GM12878 (cell line): ENCODE measurements at regions not wholly inside any gene's neighbourhood (a gene's known extent, or its start where the extent isn't known, plus 50 kb on each side); places are given as distances from the start of the nearest gene placed in this dataset.

Experiments
- ATAC-seq: fragments of 200-7000 bp; cut with Tn5 transposase; 3 replicates; pipeline ENCODE4 v1.9.1; 2020; ENCODE audit warnings: mild to moderate bottlenecking, moderate library complexity
- BruUV-seq: library from RNA; stranded (reverse); fragments of 400-500 nt; replicated peaks from 2 replicates; lab custom pipeline; 2021; lab: Mats Ljungman, UMichigan
- CTCF ChIA-PET: fragments of 300-600 bp; sonication (Branson Sonifier 250); formaldehyde crosslinking; extraction: SDS; loops from one replicate; lab custom pipeline; 2021; ENCODE audit warnings: inconsistent platforms; lab: Yijun Ruan, JAX
- POLR2A ChIA-PET: fragments of 350-600 bp; formaldehyde crosslinking; extraction: SDS; loops from one replicate; lab custom pipeline; 2021; ENCODE audit warnings: inconsistent platforms; lab: Charles Lee
- RAD21 ChIA-PET: fragments of 300-600 bp; sonication (Branson Sonifier 250); formaldehyde crosslinking; loops from one replicate; lab custom pipeline; 2023; ENCODE audit warnings: antibody characterized with exemption; ENCODE audit not compliant: unreplicated experiment; lab: Charles Lee
- SMC1A ChIA-PET: fragments of 300-600 bp; sonication (Branson Sonifier 250); formaldehyde crosslinking; loops from one replicate; lab custom pipeline; 2023; ENCODE audit not compliant: unreplicated experiment, uncharacterized antibody; lab: Charles Lee
- DNase-seq: peaks from one replicate; pipeline ENCODE4 v3.0.0-alpha.2; 2011; ENCODE audit warnings: low read depth, low spot score
- FAIRE-seq: peaks from 3 replicates; lab custom pipeline; 2011; peaks lifted over from hg19 to GRCh38; lab: Jason Lieb, UNC
- H2AFZ ChIP-seq: 2 replicates; pipeline ENCODE4 v1.6.0; 2011; ENCODE audit warnings: low read depth, low read length, control low read depth; ENCODE audit not compliant: control insufficient read depth
- H3K27ac ChIP-seq: 2 replicates; pipeline ENCODE4 v1.5.1; 2011; ENCODE audit warnings: control low read depth; ENCODE audit not compliant: control insufficient read depth, insufficient read depth
- H3K27me3 ChIP-seq, 2 experiments: replicated peaks in 1 of 2; 2 replicates each; pipeline versions ENCODE4 v1.6.0 to v1.6.1; 2011; ENCODE audit warnings: low read length in 1 of 2; ENCODE audit not compliant: control insufficient read depth in 2 of 2, insufficient read depth in 2 of 2
- H3K36me3 ChIP-seq, 2 experiments: 2 replicates each; pipeline ENCODE4 v1.5.1; 2011; ENCODE audit warnings: low read length in 1 of 2; ENCODE audit not compliant: control insufficient read depth in 2 of 2, insufficient read depth in 2 of 2
- H3K4me1 ChIP-seq: 2 replicates; pipeline ENCODE4 v1.6.1; 2011; ENCODE audit warnings: mild to moderate bottlenecking, low read length, moderate library complexity, mixed read lengths; ENCODE audit not compliant: control insufficient read depth, insufficient read depth
- H3K4me2 ChIP-seq: 2 replicates; pipeline ENCODE4 v1.6.0; 2011; ENCODE audit warnings: control low read depth; ENCODE audit not compliant: control insufficient read depth, insufficient read depth
- H3K4me3 ChIP-seq: fragments of 200-600 bp; sonication (generic); 2 replicates; pipeline ENCODE4 v1.5.1; 2016
- H3K79me2 ChIP-seq: 2 replicates; pipeline ENCODE4 v1.6.0; 2011; ENCODE audit warnings: low read length; ENCODE audit not compliant: control insufficient read depth, insufficient read depth
- H3K9ac ChIP-seq: 2 replicates; pipeline ENCODE4 v1.8.0; 2011; ENCODE audit warnings: low read length, control low read depth, mixed read lengths; ENCODE audit not compliant: control insufficient read depth, insufficient read depth
- H3K9me3 ChIP-seq: replicated peaks from 3 replicates; pipeline ENCODE4 v1.5.1; 2011; ENCODE audit warnings: mild to moderate bottlenecking, low read length; ENCODE audit not compliant: control insufficient read depth, insufficient read depth
- H4K20me1 ChIP-seq: 2 replicates; pipeline ENCODE4 v1.6.0; 2011; ENCODE audit not compliant: control insufficient read depth, insufficient read depth
- ATF7 ChIP-seq: fragments of 450-650 bp; IDR thresholded peaks from 2 replicates; pipeline ENCODE4 v1.6.1; 2016; ENCODE audit warnings: low read depth, mild to moderate bottlenecking
- CREB1 ChIP-seq: IDR thresholded peaks from 2 replicates; pipeline ENCODE4 v1.6.1; 2012; ENCODE audit warnings: low read depth, mild to moderate bottlenecking, inconsistent platforms
- CTCF ChIP-seq, 3 experiments: IDR thresholded peaks in 2 of 3; conservative IDR thresholded peaks in 1 of 3; 2 replicates each; pipeline ENCODE4 v1.5.1; 2011; ENCODE audit warnings: low read depth in 3 of 3, low read length in 3 of 3, mild to moderate bottlenecking in 3 of 3, control low read depth in 2 of 3, moderate library complexity in 2 of 3, inconsistent platforms in 1 of 3, mixed read lengths in 1 of 3; ENCODE audit not compliant: control insufficient read depth in 2 of 3, insufficient read depth in 1 of 3; ENCODE audit errors: extremely low read depth in 1 of 3
- EED ChIP-seq: sonication (generic); IDR thresholded peaks from 2 replicates; pipeline ENCODE4 v1.6.1; 2016; ENCODE audit warnings: antibody characterized with exemption, low read depth
- ESRRA ChIP-seq: IDR thresholded peaks from 2 replicates; pipeline ENCODE4 v1.6.1; 2012; ENCODE audit warnings: mild to moderate bottlenecking, low read length, improper control_type of control experiment
- SKIL ChIP-seq: fragments of 450-650 bp; IDR thresholded peaks from 2 replicates; pipeline ENCODE4 v1.6.1; 2017; ENCODE audit warnings: mild to moderate bottlenecking, low read depth, inconsistent platforms; ENCODE audit not compliant: poor library complexity, severe bottlenecking
- WGBS: methylation state at CpG from one replicate; pipeline ENCODE4 v1.1.6; 2016; ENCODE audit warnings: low lambda C conversion rate; ENCODE audit not compliant: insufficient replicate concordance, insufficient coverage; ENCODE audit errors: missing lambda C conversion rate; 5-methylcytosine and 5-hydroxymethylcytosine counted together
- in situ Hi-C: fragments of 300-500 bp; cut with MboI; formaldehyde crosslinking; loops from 9 replicates; pipeline ENCODE4 v1.14.3; 2018; ENCODE audit warnings: mixed read lengths
- intact Hi-C: fragments of 100-400 bp; cut with micrococcal nuclease; formaldehyde crosslinking; loops from one replicate; pipeline ENCODE4 v1.14.2; 2022; ENCODE audit not compliant: unreplicated experiment
- TF ChIP-seq, protein P1 (sequence below): IDR thresholded peaks from 2 replicates; pipeline ENCODE4 v1.6.1; 2012; ENCODE audit warnings: low read depth, low read length, improper control_type of control experiment
- TF ChIP-seq, protein P2 (sequence below): fragments of 450-650 bp; IDR thresholded peaks from 2 replicates; pipeline ENCODE4 v1.6.1; 2018; ENCODE audit warnings: borderline replicate concordance, mild to moderate bottlenecking; ENCODE audit not compliant: partially characterized antibody
- TF ChIP-seq, protein P3 (sequence below): IDR thresholded peaks from 2 replicates; pipeline ENCODE4 v1.6.1; 2011; ENCODE audit warnings: borderline replicate concordance, low read depth, mild to moderate bottlenecking, moderate library complexity, mixed read lengths, low read length; ENCODE audit not compliant: insufficient read depth; ENCODE audit errors: extremely low read length
- TF ChIP-seq, protein P4 (sequence below): IDR thresholded peaks from 2 replicates; pipeline ENCODE4 v1.6.1; 2012; ENCODE audit warnings: low read depth, low read length, improper control_type of control experiment
- TF ChIP-seq, protein P5 (sequence below): IDR thresholded peaks from 2 replicates; pipeline ENCODE4 v1.6.1; 2011; ENCODE audit warnings: borderline replicate concordance, low read depth, mild to moderate bottlenecking, moderate library complexity, low read length; ENCODE audit not compliant: insufficient read depth, poor library complexity, severe bottlenecking

DNA sequence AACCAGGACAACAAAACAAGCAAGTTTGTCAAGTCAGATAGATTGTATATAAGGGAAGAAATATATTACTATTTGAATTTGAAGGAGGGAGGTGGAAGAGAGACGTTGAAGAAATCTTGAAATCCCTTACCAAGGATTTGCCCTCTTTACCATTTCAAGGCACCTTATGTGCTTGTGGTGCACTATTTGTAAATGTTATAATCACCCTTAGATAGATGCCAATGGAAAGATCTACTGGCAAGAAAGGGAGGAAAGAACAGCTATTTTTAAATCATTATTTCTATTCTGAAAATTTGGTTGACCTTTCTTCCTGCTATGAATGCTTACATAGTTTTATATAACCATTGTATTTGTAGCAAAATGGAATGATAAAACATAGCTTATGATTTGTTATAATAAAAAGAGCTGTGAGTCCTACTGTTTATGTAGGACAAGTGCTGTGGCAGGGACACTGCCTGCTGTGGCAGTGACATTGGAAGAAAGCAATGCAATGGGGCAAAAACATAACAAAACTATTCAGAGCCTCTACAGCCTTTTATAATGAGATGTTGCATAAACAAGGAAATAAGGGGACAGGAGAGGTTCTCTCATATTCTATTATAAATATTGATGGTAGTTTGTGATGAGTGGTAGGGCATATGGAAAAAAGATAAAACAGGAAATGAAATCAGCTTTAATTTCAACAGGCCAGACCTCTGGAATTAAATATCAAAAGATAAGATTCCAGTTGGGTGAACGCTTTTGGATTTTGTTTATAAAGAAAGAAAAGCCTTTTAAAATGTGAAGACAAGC, 1145.2 kb upstream of the GJE1 start:
- Histone ChIP-seq H3K36me3 (no peaks in the 10 kb centered on the region), H3K27ac (no peak overlapping the region), H3K4me2 (no peak overlapping the region), H3K27me3 (no peaks in the 10 kb centered on the region), H3K9ac (no peak overlapping the region), H3K79me2 (no peaks in the 10 kb centered on the region), H4K20me1 (no peaks in the 10 kb centered on the region), H3K4me3 (no peak overlapping the region), H2AFZ (no peak overlapping the region), H3K4me1 (no peaks in the 10 kb centered on the region), H3K9me3 (no peaks in the 10 kb centered on the region)
- FAIRE-seq (no peak), DNase-seq (no peak), ATAC-seq (no peak)
- POLR2A ChIA-PET = no interaction called here
- CTCF ChIA-PET = no interaction called here
- intact Hi-C loops = no loop called here
- BruUV-seq = no TSS peak
- SMC1A ChIA-PET = interaction anchor here (0.6 to 1.6 kb wide), 4 partner anchors 10 to 1617 kb away, joined by 3 to 5 read pairs (median 4); no protein-coding TSS in a partner anchor
- RAD21 ChIA-PET = no interaction called here
- in situ Hi-C loops = no loop called here
- 0% methylated on average over 2 of the region's 2 CpGs for WGBS
- TF ChIP-seq ATF7 (no peak), ESRRA (no peak), SKIL (no peak), CTCF (IDR thresholded peaks at IDR 0.05 in 2 of 3, conservative IDR thresholded peaks at IDR 0.05 in 1 of 3; ENCODE audit: control insufficient read depth in 2 of 3, extremely low read depth in 1 of 3, insufficient read depth in 1 of 3, low read depth in 3 of 3, low read length in 3 of 3) (no peak), CREB1 (no peak), EED (no peak)
- TF ChIP-seq, protein P1, sequence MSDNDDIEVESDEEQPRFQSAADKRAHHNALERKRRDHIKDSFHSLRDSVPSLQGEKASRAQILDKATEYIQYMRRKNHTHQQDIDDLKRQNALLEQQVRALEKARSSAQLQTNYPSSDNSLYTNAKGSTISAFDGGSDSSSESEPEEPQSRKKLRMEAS = no peak
- TF ChIP-seq, protein P2, sequence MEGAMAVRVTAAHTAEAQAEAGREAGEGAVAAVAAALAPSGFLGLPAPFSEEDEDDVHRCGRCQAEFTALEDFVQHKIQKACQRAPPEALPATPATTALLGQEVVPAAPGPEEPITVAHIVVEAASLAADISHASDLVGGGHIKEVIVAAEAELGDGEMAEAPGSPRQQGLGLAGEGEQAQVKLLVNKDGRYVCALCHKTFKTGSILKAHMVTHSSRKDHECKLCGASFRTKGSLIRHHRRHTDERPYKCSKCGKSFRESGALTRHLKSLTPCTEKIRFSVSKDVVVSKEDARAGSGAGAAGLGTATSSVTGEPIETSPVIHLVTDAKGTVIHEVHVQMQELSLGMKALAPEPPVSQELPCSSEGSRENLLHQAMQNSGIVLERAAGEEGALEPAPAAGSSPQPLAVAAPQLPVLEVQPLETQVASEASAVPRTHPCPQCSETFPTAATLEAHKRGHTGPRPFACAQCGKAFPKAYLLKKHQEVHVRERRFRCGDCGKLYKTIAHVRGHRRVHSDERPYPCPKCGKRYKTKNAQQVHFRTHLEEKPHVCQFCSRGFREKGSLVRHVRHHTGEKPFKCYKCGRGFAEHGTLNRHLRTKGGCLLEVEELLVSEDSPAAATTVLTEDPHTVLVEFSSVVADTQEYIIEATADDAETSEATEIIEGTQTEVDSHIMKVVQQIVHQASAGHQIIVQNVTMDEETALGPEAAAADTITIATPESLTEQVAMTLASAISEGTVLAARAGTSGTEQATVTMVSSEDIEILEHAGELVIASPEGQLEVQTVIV = no peak
- TF ChIP-seq, protein P3, sequence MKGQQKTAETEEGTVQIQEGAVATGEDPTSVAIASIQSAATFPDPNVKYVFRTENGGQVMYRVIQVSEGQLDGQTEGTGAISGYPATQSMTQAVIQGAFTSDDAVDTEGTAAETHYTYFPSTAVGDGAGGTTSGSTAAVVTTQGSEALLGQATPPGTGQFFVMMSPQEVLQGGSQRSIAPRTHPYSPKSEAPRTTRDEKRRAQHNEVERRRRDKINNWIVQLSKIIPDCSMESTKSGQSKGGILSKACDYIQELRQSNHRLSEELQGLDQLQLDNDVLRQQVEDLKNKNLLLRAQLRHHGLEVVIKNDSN = no peak
- TF ChIP-seq, protein P4, sequence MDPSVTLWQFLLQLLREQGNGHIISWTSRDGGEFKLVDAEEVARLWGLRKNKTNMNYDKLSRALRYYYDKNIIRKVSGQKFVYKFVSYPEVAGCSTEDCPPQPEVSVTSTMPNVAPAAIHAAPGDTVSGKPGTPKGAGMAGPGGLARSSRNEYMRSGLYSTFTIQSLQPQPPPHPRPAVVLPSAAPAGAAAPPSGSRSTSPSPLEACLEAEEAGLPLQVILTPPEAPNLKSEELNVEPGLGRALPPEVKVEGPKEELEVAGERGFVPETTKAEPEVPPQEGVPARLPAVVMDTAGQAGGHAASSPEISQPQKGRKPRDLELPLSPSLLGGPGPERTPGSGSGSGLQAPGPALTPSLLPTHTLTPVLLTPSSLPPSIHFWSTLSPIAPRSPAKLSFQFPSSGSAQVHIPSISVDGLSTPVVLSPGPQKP = no peak
- TF ChIP-seq, protein P5, sequence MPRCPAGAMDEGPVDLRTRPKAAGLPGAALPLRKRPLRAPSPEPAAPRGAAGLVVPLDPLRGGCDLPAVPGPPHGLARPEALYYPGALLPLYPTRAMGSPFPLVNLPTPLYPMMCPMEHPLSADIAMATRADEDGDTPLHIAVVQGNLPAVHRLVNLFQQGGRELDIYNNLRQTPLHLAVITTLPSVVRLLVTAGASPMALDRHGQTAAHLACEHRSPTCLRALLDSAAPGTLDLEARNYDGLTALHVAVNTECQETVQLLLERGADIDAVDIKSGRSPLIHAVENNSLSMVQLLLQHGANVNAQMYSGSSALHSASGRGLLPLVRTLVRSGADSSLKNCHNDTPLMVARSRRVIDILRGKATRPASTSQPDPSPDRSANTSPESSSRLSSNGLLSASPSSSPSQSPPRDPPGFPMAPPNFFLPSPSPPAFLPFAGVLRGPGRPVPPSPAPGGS = no peak
